Sigmoid colon (tissue), 6 donors: ENCODE measurements at regions not wholly inside any gene's neighbourhood (a gene's known extent, or its start where the extent isn't known, plus 50 kb on each side); places are given as distances from the start of the nearest gene placed in this dataset.

Experiments used
- DNase-seq: peaks from one replicate; pipeline ENCODE4 v3.0.0-alpha.2; 2019
- H3K27ac ChIP-seq, 4 donors: fragments of 200-600 bp; sonication (generic); one replicate each; pipeline ENCODE4 v1.5.1; 2016 to 2019; ENCODE audit warnings: mild to moderate bottlenecking in 1 of 4
- H3K27me3 ChIP-seq, 3 donors: fragments of 200-600 bp; sonication (generic); one replicate each; pipeline ENCODE4 v1.5.1; 2019; ENCODE audit warnings: mild to moderate bottlenecking in 1 of 3
- H3K36me3 ChIP-seq, 4 donors: fragments of 200-600 bp; sonication (generic); one replicate each; pipeline ENCODE4 v1.5.1; 2016 to 2019
- H3K4me1 ChIP-seq, 4 donors: fragments of 200-600 bp; sonication (generic); one replicate each; pipeline ENCODE4 v1.5.1; 2017 to 2019
- H3K4me3 ChIP-seq, 4 donors: fragments of 200-600 bp; sonication (generic); one replicate each; pipeline ENCODE4 v1.5.1; 2017 to 2019; ENCODE audit warnings: mild to moderate bottlenecking in 2 of 4, moderate library complexity in 1 of 4
- H3K9me3 ChIP-seq, 4 donors: fragments of 200-600 bp in 3 of 4; sonication (generic) in 3 of 4; one replicate each; pipeline versions ENCODE4 v1.5.1 to v1.6.1; 2013 to 2019
- EP300 ChIP-seq, 4 donors: sonication (generic); formaldehyde crosslinking; IDR thresholded peaks; one replicate each; pipeline ENCODE4 v1.6.1; 2017; ENCODE audit warnings: antibody characterized with exemption in 4 of 4
- POLR2A ChIP-seq, 2 donors: fragments of 450-650 bp; IDR thresholded peaks; one replicate each; pipeline ENCODE4 v1.6.1; 2016; ENCODE audit warnings: antibody characterized with exemption in 2 of 2, mild to moderate bottlenecking in 2 of 2, moderate library complexity in 2 of 2
- POLR2AphosphoS5 ChIP-seq, 4 donors: sonication (generic); formaldehyde crosslinking; IDR thresholded peaks; one replicate each; pipeline ENCODE4 v1.6.1; 2017; ENCODE audit warnings: antibody characterized with exemption in 4 of 4
- WGBS, 2 donors: extraction: QIAGEN DNeasy Blood & Tissue Kit; methylation state at CpG; one replicate each; pipeline ENCODE4 v1.1.7; 2013; 5-methylcytosine and 5-hydroxymethylcytosine counted together
- intact Hi-C: fragments of 100-400 bp; cut with DNase I; formaldehyde crosslinking; loops from one replicate; pipeline ENCODE4 v1.15.1; 2023
- TF ChIP-seq, protein P1 (sequence below), 4 experiments: fragments of 450-650 bp in 3 of 4; fragments of 200-600 bp in 1 of 4; IDR thresholded peaks; one replicate each; pipeline ENCODE4 v1.5.1; 2016 to 2019; ENCODE audit warnings: antibody characterized with exemption in 4 of 4, mild to moderate bottlenecking in 3 of 4, moderate library complexity in 2 of 4
- donor health status: healthy with polysubstance abuse.
- donor health status: healthy.

DNA sequence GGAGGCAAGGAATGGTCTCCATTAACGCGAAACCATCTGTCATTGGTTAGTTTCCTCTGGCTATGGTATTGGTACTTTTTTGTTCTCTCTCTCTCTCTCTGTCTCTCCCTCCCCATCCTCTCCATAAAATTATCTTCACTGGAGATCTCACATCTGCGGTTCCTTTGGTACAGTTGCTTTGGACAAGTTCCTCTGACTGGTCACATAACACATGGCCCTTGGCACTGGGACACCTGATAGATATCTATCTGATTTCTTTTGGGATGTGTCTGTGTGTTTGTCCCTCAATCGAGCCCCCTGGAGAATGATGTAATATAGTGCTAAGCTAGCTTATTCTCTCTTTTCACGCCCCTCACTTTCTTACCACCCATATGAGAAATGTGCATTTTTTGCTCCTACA lies 682.0 kb upstream of the B3GALT2 start:
- TF ChIP-seq EP300 (IDR thresholded peaks at IDR 0.05) (no peak), POLR2A (IDR thresholded peaks at IDR 0.05) (no peak), POLR2AphosphoS5 (IDR thresholded peaks at IDR 0.05) (no peak)
- TF ChIP-seq, protein P1, sequence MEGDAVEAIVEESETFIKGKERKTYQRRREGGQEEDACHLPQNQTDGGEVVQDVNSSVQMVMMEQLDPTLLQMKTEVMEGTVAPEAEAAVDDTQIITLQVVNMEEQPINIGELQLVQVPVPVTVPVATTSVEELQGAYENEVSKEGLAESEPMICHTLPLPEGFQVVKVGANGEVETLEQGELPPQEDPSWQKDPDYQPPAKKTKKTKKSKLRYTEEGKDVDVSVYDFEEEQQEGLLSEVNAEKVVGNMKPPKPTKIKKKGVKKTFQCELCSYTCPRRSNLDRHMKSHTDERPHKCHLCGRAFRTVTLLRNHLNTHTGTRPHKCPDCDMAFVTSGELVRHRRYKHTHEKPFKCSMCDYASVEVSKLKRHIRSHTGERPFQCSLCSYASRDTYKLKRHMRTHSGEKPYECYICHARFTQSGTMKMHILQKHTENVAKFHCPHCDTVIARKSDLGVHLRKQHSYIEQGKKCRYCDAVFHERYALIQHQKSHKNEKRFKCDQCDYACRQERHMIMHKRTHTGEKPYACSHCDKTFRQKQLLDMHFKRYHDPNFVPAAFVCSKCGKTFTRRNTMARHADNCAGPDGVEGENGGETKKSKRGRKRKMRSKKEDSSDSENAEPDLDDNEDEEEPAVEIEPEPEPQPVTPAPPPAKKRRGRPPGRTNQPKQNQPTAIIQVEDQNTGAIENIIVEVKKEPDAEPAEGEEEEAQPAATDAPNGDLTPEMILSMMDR (IDR thresholded peaks at IDR 0.05), result no peak
- H3K4me1 ChIP-seq, result no peaks in the 10 kb centered on the region
- intact Hi-C loops, result no loop called here
- H3K4me3 ChIP-seq, result no peak overlapping the region
- WGBS, 2 donors, result 91 to 95% methylated on average over 5 of the region's 5 CpGs
- H3K36me3 ChIP-seq, result no peaks in the 10 kb centered on the region
- H3K27ac ChIP-seq, result no peak overlapping the region
- no peak for DNase-seq
- H3K9me3 ChIP-seq, result peaks cover 0 to 3% (median 0%) of the 10 kb centered on the region in 4 donors
- H3K27me3 ChIP-seq, result no peaks in the 10 kb centered on the region

DNA sequence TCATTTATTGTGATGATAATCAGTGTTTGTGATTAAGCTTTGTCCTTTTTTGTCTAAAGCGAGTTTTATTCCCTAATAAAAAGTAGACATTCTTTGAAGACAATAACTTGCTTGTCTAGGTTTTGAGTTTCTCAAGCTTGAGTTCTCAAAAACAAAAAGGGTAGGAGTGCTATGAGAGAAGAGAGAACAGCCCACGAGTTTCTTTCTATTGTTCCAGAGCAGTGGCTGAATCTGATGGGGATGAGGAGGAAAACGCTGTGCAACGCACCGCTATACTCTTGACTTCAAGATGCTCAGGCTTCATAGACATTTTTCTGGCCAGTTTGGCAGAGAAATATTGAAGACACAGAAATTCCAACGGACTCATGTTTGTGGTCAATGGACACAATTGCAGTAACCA lies 669.8 kb upstream of the B3GALT2 start:
- intact Hi-C loops, result no loop called here
- no peak overlapping the region for H3K4me3 ChIP-seq
- WGBS, 2 donors, result 83 to 94% methylated on average over 6 of the region's 6 CpGs
- no peaks in the 10 kb centered on the region for H3K36me3 ChIP-seq
- no peaks in the 10 kb centered on the region for H3K9me3 ChIP-seq
- H3K27ac ChIP-seq, result no peak overlapping the region
- no peaks in the 10 kb centered on the region for H3K27me3 ChIP-seq
- no peaks in the 10 kb centered on the region for H3K4me1 ChIP-seq
- DNase-seq, result no peak
- TF ChIP-seq, protein P1 (IDR thresholded peaks at IDR 0.05), result no peak
- TF ChIP-seq POLR2AphosphoS5 (IDR thresholded peaks at IDR 0.05) (no peak), POLR2A (IDR thresholded peaks at IDR 0.05) (no peak), EP300 (IDR thresholded peaks at IDR 0.05) (no peak)

DNA sequence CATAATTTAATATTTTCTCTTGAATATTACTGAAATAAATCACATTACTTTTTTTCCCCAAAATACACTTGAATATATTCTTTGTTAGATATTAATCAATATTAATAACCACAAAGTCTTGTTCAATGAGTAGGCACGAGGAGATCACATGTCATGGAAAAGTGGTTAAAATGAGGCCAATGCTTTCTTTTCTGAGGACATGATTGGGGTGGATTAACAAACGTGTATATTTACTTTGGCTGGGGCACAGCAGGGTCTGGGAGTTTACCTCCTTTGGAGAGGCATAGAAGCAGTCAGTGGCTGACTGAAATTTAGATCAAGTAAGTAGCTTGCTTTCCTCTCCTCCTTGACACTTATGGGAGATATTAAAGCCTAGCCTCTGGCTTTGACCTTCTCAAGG lies 664.3 kb upstream of the B3GALT2 start:
- WGBS, 2 donors, result 29 to 64% methylated on average over 2 of the region's 2 CpGs
- no peak for DNase-seq

DNA sequence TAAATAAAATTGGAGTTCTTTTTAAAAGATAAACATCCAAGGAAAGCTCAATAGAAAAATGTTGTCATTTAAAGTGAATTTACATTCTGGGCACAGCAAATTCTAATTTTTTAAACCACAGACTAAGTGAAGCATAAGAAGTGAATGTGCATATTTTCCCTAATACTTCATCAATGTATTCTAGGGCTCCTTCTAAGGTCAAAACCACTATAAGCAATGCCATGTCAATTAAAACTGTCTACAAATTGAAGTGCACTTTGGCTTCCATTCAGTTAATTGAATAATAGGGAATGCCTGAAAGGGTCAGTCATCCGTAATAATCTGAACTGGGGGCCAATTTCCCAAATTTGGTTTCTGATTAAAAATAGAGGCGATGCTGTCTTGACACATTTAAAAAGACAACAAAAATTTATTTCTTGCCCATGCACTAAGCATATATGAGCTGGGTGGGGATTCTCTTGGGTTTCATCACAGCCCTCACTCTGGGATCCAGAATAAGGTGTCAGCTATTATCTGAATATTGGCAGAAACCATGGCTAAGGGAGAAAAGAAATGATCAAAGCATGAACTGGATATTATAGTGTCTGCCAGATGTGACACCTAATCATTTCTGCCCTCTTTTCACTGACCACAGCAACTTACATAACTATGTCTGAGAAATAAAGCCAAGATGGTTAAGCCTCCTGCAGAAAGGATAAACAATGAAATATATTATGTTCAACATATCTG lies 660.6 kb upstream of the B3GALT2 start:
- H3K4me3 ChIP-seq, result no peak overlapping the region
- H3K27ac ChIP-seq, result no peak overlapping the region
- no peaks in the 10 kb centered on the region for H3K27me3 ChIP-seq
- no peaks in the 10 kb centered on the region for H3K9me3 ChIP-seq
- intact Hi-C loops, result no loop called here
- H3K36me3 ChIP-seq, result no peaks in the 10 kb centered on the region
- WGBS, 2 donors, result 93 to 94% methylated on average over 2 of the region's 2 CpGs
- no peaks in the 10 kb centered on the region for H3K4me1 ChIP-seq
- no peak for DNase-seq
- TF ChIP-seq POLR2A (IDR thresholded peaks at IDR 0.05) (no peak), EP300 (IDR thresholded peaks at IDR 0.05) (no peak), POLR2AphosphoS5 (IDR thresholded peaks at IDR 0.05) (no peak)
- TF ChIP-seq, protein P1 (IDR thresholded peaks at IDR 0.05), result no peak

More for the DNA sequence above, 664.3 kb upstream of the B3GALT2 start:
- H3K9me3 ChIP-seq, result no peaks in the 10 kb centered on the region
- H3K4me3 ChIP-seq, result no peak overlapping the region
- no peaks in the 10 kb centered on the region for H3K27me3 ChIP-seq
- no peaks in the 10 kb centered on the region for H3K36me3 ChIP-seq
- intact Hi-C loops, result no loop called here
- no peak for TF ChIP-seq POLR2AphosphoS5 (IDR thresholded peaks at IDR 0.05)
- TF ChIP-seq, protein P1 (IDR thresholded peaks at IDR 0.05), result no peak
- no peak for TF ChIP-seq POLR2A (IDR thresholded peaks at IDR 0.05)
- no peak for TF ChIP-seq EP300 (IDR thresholded peaks at IDR 0.05)
- H3K27ac ChIP-seq, result no peak overlapping the region
- no peaks in the 10 kb centered on the region for H3K4me1 ChIP-seq

DNA sequence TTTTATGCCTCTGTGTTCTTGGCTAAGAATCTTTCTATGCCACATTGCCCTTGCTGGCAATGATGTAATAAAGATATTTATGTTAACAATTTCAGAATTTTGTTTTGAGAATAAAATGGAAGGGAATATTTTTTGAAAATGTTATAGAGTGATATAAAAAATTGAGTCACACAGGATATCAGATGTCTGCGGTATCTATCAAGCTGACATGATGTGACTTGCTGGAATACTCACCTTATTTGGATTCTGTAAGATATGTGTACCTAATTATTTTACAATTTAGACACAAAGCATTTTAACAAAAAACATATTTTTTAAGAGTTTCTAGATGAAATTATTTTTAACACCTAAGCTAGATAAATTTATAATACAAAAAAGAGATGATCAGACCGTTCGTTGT lies 660.0 kb upstream of the B3GALT2 start:
- TF ChIP-seq, protein P1 (IDR thresholded peaks at IDR 0.05), result no peak
- TF ChIP-seq EP300 (IDR thresholded peaks at IDR 0.05) (no peak), POLR2AphosphoS5 (IDR thresholded peaks at IDR 0.05) (no peak), POLR2A (IDR thresholded peaks at IDR 0.05) (no peak)
- intact Hi-C loops, result no loop called here

More for the DNA sequence above, 660.0 kb upstream of the B3GALT2 start:
- Histone ChIP-seq H3K9me3 (no peaks in the 10 kb centered on the region), H3K27me3 (no peaks in the 10 kb centered on the region), H3K4me3 (no peak overlapping the region), H3K4me1 (no peaks in the 10 kb centered on the region), H3K36me3 (no peaks in the 10 kb centered on the region), H3K27ac (no peak overlapping the region)
- 81 to 95% methylated on average over 3 of the region's 3 CpGs for WGBS, 2 donors
- DNase-seq, result no peak
